H1 (cell line): ENCODE measurements at regions not wholly inside any gene's neighbourhood (a gene's known extent, or its start where the extent isn't known, plus 50 kb on each side); places are given as distances from the start of the nearest gene placed in this dataset.

Source experiments
- EP300 ChIP-seq, 2 experiments: IDR thresholded peaks; 1 replicate in 1 of 2; 2 replicates in 1 of 2; pipeline ENCODE4 v1.6.1; 2011 to 2012; ENCODE audit warnings: low read depth in 2 of 2, low read length in 2 of 2, mild to moderate bottlenecking in 2 of 2, borderline replicate concordance in 1 of 2, inconsistent platforms in 1 of 2, moderate library complexity in 1 of 2
- EZH2 ChIP-seq: fragments of 200-600 bp; sonication (generic); IDR thresholded peaks from 2 replicates; pipeline ENCODE4 v1.7.1; 2012; ENCODE audit warnings: low read depth, mild to moderate bottlenecking, moderate library complexity, low read length, inconsistent platforms; ENCODE audit not compliant: severe bottlenecking
- MAX ChIP-seq: IDR thresholded peaks from 2 replicates; pipeline ENCODE4 v1.6.1; 2012; ENCODE audit warnings: inconsistent platforms
- POLR2A ChIP-seq, 2 experiments: IDR thresholded peaks; 1 replicate in 1 of 2; 2 replicates in 1 of 2; pipeline ENCODE4 v1.6.1; 2011; ENCODE audit warnings: low read depth in 2 of 2, low read length in 2 of 2, mild to moderate bottlenecking in 2 of 2; ENCODE audit errors: control extremely low read depth in 1 of 2
- RFX5 ChIP-seq: IDR thresholded peaks from 2 replicates; pipeline ENCODE4 v1.6.1; 2011; ENCODE audit warnings: low read depth, low read length, improper control_type of control experiment, borderline replicate concordance

GRCh38 chr3:152771120-152771519 lies 63.8 kb upstream of the P2RY1 start (continued):
- TF ChIP-seq RFX5 (no peak), EP300 (IDR thresholded peaks at IDR 0.05; ENCODE audit: borderline replicate concordance in 1 of 2, low read depth in 2 of 2, low read length in 2 of 2) (no peak), MAX (no peak), POLR2A (IDR thresholded peaks at IDR 0.05; ENCODE audit: control extremely low read depth in 1 of 2, low read depth in 2 of 2, low read length in 2 of 2) (no peak), EZH2 (no peak)
